Central memory CD8-positive, alpha-beta T cell (primary cell): ENCODE measurements at regions not wholly inside any gene's neighbourhood (a gene's known extent, or its start where the extent isn't known, plus 50 kb on each side); places are given as distances from the start of the nearest gene placed in this dataset.

Source experiments
- ATAC-seq: fragments of 150-1000 bp; cut with Tn5 transposase; replicated peaks from 2 replicates; pipeline ENCODE4 v1.10.0; 2022; ENCODE audit warnings: mild to moderate bottlenecking, moderate FRiP score, moderate number of reproducible peaks; ENCODE audit not compliant: poor library complexity, severe bottlenecking; ENCODE audit errors: extremely low read depth
- DNase-seq, 2 donors: peaks; one replicate each; pipeline ENCODE4 v3.0.0; 2021; ENCODE audit warnings: low spot score in 2 of 2
- H3K27ac Mint-ChIP-seq: one replicate; pipeline ENCODE4 v1.8.0; 2022; ENCODE audit warnings: low read depth, mild to moderate bottlenecking, moderate library complexity, mixed read lengths
- H3K27me3 Mint-ChIP-seq: one replicate; pipeline ENCODE4 v1.8.0; 2022; ENCODE audit warnings: mixed read lengths
- H3K36me3 Mint-ChIP-seq: one replicate; pipeline ENCODE4 v1.8.0; 2022; ENCODE audit warnings: mild to moderate bottlenecking, moderate library complexity, mixed read lengths; ENCODE audit not compliant: insufficient read depth
- H3K4me1 Mint-ChIP-seq: one replicate; pipeline ENCODE4 v1.8.0; 2022; ENCODE audit warnings: mixed read lengths
- H3K4me3 Mint-ChIP-seq: one replicate; pipeline ENCODE4 v1.8.0; 2022; ENCODE audit warnings: mild to moderate bottlenecking, moderate library complexity, mixed read lengths
- H3K9me3 Mint-ChIP-seq: one replicate; pipeline ENCODE4 v1.8.0; 2022; ENCODE audit warnings: mixed read lengths

DNA sequence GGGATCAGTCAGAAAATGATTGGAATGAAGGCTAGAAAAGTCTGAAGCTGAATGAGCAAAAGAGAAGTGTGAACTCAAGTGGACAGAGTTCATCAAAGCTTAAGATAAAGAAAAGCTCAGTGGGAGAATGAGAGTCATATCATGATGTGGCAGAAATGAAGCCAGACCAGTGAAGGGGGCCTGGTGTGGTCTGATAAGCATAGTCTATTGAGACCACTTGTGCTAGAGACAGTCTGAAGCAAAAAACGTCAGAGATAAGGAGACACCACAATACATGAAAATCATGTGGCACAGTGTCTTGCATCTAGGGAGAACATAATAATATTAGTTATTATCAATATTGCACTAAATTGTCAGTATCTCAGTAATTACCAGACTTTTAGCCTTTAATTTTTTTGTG, 601.5 kb downstream of the UTRN start:
- H3K36me3 Mint-ChIP-seq: peaks cover 1% of the 10 kb centered on the region
- H3K4me3 Mint-ChIP-seq: no peak overlapping the region
- H3K27me3 Mint-ChIP-seq: peaks cover 29% of the 10 kb centered on the region
- H3K4me1 Mint-ChIP-seq: no peaks in the 10 kb centered on the region
- ATAC-seq (no peak), DNase-seq (no peak)
- no peaks in the 10 kb centered on the region for H3K9me3 Mint-ChIP-seq
- H3K27ac Mint-ChIP-seq: no peak overlapping the region

DNA sequence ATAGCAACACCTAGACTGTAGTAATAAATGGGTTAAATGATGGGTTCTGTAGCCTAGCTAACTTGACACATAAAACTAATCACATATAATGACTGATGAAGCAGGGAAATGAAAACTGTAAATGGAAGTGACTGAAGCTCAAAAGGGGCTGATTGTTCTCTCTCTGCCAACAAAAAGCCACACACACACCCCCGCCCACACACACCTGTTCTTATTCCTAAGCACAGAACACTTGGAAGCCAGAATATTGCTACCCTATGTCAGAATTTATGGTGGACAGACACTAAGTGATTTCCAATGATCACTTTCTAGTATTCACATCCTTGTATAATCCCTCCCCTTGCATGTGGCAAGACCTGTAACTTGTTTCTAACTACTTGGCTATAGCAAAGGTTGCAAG, 603.5 kb downstream of the UTRN start:
- peaks cover 1% of the 10 kb centered on the region for H3K36me3 Mint-ChIP-seq
- no peak overlapping the region for H3K27ac Mint-ChIP-seq
- no peaks in the 10 kb centered on the region for H3K9me3 Mint-ChIP-seq
- no peak for ATAC-seq
- DNase-seq: no peak
- peaks cover 29% of the 10 kb centered on the region for H3K27me3 Mint-ChIP-seq
- H3K4me3 Mint-ChIP-seq: no peak overlapping the region
- H3K4me1 Mint-ChIP-seq: no peaks in the 10 kb centered on the region

DNA sequence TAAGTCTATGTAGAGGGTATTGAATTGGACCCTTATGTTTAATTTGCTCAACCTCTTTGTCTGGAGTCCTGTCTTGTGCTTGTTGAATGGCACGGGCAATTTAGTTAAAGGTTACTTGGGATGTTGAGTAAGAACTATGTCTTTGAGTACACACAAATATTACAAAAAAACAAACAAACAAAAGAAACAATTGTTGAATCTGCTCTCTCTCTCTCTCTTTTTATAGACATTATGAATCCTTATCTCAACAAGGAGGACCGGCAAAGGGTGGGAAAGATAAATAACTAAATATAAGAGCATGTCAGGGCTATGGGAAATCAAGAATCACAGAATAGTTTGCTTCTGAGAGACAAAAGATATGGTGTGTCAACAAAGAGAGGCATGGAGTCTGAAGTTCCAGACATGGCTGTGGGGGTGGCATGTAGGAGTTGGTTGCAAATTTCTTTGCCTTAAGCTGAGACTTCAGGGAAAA, 608.6 kb downstream of the UTRN start:
- Mint-ChIP-seq H3K36me3 (no peaks in the 10 kb centered on the region), H3K4me3 (no peak overlapping the region), H3K9me3 (no peaks in the 10 kb centered on the region), H3K4me1 (no peaks in the 10 kb centered on the region), H3K27ac (no peak overlapping the region), H3K27me3 (no peaks in the 10 kb centered on the region)
- DNase-seq: no peak
- no peak for ATAC-seq

DNA sequence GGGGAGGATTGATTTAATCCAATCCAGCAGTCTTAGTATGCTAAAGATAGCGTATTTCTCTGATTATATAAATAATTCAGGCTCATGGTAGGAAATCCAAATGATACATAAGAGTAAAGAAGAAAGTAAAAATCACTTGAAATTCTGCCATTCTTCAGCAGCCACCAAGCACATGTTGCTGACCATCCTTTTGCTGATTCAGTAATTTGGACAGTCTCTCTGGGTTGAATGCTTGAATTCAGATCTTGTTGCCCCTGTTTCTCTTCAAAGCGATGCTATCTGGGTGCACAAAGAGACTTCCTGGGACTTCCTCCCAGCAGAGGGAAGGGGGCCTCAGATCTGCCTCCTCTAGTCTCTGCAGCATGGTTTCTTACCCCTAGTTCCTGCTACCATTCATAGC, 609.1 kb downstream of the UTRN start:
- ATAC-seq (no peak), DNase-seq (no peak)
- no peaks in the 10 kb centered on the region for H3K9me3 Mint-ChIP-seq
- no peaks in the 10 kb centered on the region for H3K4me1 Mint-ChIP-seq
- H3K36me3 Mint-ChIP-seq: no peaks in the 10 kb centered on the region
- no peaks in the 10 kb centered on the region for H3K27me3 Mint-ChIP-seq
- no peak overlapping the region for H3K27ac Mint-ChIP-seq
- H3K4me3 Mint-ChIP-seq: no peak overlapping the region

DNA sequence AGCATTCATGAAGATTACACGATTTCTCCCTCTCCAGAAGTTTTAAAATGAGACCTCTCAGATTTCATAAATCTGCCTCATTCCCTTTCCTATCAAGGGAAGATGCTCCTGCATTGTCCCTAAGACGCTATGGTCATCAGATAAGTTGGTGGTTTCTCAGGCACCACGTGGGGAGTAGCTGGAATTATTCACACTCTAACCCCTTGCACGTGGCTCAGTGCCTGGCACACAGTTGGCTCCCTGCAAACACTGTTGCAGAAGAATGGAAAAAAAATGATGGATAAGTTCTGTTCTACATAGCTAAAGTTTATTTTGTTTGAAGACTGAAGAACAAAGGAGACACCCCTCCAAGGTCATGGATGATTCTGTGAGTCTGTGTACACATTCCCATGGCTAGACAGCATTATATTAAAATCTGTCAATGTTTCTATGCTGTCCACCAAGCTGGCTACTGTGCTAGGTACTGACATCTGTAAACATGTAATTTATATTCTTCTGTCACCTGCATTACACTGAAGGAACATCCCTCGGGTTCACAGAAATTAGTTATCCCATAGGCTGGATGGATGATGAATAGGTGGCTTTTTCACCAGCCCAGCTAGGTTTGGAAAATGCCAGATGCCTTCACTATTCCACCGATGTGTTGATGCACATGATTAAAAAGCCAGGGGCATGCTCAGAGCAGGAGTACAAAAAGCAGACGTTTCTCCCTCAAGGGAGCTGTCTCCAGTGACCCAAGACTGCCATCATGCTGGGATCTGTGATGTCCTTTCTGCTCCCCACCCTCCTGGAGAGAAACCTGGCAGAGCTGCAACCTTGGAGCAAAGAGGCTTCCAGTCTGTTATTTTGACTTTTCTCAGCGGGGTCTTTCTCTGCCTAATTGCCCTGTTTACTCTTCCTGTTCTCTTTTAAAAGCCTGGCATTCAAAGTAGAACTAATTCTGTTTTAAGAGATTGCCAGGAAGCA, 610.5 kb downstream of the UTRN start:
- DNase-seq (no peak), ATAC-seq (no peak)
- Mint-ChIP-seq H3K4me3 (no peak overlapping the region), H3K27ac (no peak overlapping the region), H3K9me3 (no peaks in the 10 kb centered on the region), H3K36me3 (no peaks in the 10 kb centered on the region), H3K27me3 (no peaks in the 10 kb centered on the region), H3K4me1 (no peaks in the 10 kb centered on the region)

DNA sequence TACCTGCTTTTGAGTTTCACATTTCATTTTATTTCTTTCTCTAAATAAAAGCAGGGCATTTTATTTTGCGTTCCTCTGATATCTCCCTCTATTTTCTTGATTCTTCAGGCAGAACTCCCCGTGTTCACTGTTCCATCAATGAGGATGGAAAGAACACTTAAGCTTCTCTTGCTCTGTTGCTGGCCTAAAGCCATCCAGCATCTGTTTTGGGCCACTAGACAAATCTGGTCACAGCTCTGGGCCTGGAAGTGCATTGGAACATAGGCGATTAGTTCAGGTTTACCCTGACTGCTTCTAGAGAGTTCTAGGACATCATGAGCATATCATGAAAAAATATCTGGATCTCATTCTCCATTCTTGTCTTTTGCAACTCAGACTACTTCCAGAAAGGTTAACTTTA, 611.2 kb downstream of the UTRN start:
- H3K4me3 Mint-ChIP-seq: no peak overlapping the region

DNA sequence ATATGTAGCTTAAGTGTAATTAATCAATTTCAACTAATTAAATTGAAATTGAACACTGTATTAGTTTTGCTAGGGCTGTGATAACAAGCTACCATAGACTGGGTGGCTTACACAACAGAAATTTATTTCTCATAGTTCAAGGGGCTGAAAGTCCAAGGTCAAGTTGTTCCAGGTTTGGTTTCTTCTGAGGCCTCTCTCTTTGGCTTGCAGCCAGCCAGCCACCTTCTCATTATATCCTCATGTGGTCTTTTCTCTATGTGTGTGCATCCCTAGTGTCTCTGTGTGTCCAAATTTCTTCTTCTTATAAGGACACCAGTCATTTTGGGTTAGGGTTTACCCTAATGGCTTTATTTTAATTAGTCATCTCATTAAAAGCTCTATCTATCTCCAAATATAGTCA, 611.7 kb downstream of the UTRN start:
- Mint-ChIP-seq H3K4me1 (no peaks in the 10 kb centered on the region), H3K36me3 (no peaks in the 10 kb centered on the region), H3K9me3 (no peaks in the 10 kb centered on the region), H3K27me3 (peaks cover 6% of the 10 kb centered on the region), H3K4me3 (no peak overlapping the region), H3K27ac (no peak overlapping the region)
- no peak for DNase-seq
- no peak for ATAC-seq

More for the DNA sequence above, 611.2 kb downstream of the UTRN start:
- Mint-ChIP-seq H3K4me1 (no peaks in the 10 kb centered on the region), H3K9me3 (no peaks in the 10 kb centered on the region), H3K36me3 (no peaks in the 10 kb centered on the region), H3K27me3 (no peaks in the 10 kb centered on the region), H3K27ac (no peak overlapping the region)
- DNase-seq (no peak), ATAC-seq (no peak)

DNA sequence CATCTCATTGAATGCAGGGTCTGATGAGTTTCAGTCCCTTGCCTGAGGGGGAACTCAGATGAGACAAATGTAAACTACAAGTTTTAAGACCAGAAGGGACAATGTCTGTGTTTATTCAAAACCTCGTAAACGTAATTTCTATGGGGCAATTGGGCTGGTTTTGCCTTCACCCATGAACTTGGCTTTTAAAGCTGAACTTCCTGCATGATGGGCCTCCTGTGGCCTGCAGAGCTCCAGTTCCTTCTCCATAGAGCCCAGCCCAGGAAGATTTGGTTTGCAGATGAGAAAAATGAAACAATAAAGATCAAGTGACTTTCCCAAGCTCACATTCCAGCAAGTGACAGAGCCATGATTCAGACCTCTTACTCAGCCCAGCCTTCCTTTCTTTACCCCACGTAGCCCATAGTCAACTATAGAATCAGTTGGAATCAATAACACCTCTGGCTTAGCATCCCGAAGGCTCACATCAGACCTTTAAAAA, 612.3 kb downstream of the UTRN start:
- peaks cover 6% of the 10 kb centered on the region for H3K9me3 Mint-ChIP-seq
- DNase-seq: no peak
- H3K27me3 Mint-ChIP-seq: peaks cover 12% of the 10 kb centered on the region
- no peak overlapping the region for H3K4me3 Mint-ChIP-seq
- no peaks in the 10 kb centered on the region for H3K36me3 Mint-ChIP-seq
- no peak overlapping the region for H3K27ac Mint-ChIP-seq
- no peaks in the 10 kb centered on the region for H3K4me1 Mint-ChIP-seq
- no peak for ATAC-seq

DNA sequence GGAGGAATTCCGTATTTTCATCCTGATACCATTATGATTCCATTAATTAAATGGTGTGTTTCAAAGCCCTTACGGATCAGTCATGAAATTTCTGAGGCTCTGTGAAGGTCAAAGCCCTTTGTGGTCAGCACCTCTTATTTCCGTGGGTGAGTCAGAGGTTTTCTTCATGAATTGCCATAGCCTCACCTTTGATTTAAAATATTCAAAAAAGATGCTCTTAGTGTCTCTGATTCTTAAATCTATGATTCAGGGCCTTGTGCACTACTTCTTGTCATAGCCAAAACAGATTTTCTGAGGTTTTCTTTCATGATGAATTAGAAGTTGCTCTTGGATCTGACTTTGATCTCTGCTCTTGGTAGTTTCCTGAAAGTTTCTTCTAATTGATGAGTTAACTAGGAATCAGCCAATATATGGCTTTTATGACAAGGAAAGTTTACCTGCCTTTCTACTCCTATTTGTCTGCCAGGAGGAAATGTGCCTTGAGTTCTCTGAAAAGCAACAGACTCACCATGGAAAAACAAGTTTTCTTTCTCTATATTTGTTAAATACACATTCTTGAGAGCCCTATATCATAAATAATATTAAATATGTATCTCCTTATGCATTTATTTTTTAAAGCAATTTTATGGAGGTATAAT, 613.0 kb downstream of the UTRN start:
- no peak overlapping the region for H3K4me3 Mint-ChIP-seq
- DNase-seq (no peak), ATAC-seq (no peak)
- H3K36me3 Mint-ChIP-seq: no peaks in the 10 kb centered on the region
- H3K27me3 Mint-ChIP-seq: peaks cover 19% of the 10 kb centered on the region
- no peaks in the 10 kb centered on the region for H3K4me1 Mint-ChIP-seq
- H3K9me3 Mint-ChIP-seq: peaks cover 12% of the 10 kb centered on the region
- no peak overlapping the region for H3K27ac Mint-ChIP-seq

DNA sequence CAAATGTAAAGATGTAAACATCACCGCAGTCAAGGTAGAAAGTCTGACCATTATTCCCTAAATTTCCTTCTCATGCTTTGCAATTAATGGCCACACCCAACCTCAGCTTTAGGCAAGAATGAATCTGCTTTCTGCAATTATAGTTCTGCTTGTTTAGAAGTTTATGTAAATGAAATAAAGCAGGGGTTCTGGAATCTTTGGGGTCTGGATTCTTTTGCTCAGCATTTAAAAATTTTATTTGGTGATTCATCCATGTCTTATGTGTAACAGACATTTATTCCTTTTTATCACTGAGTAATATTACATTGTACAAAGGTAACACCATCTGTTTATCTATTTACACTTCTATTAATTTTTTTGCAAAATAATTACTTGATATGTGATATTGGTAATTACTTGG, 613.6 kb downstream of the UTRN start:
- Mint-ChIP-seq H3K9me3 (peaks cover 14% of the 10 kb centered on the region), H3K27me3 (peaks cover 24% of the 10 kb centered on the region), H3K4me3 (no peak overlapping the region), H3K4me1 (no peaks in the 10 kb centered on the region), H3K36me3 (no peaks in the 10 kb centered on the region), H3K27ac (no peak overlapping the region)
- DNase-seq (no peak), ATAC-seq (no peak)

DNA sequence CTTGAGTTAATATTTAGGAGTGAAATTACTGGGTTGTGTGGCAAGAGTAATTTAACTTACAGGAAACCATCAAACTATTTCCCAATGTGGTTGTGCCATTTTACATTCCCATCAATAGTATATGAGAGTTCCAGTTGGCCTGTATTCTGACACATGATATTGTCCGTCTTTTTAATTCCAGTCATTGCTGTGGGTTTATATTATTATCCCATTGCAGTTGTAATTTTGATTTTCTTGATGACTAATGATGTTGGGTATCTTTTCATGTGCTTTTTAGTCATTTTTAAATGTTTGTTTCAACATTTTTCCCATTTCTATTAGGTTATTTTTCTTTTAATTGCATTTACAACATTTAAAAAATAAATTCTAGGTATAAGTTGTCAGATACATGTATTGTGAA, 614.0 kb downstream of the UTRN start:
- no peak overlapping the region for H3K4me3 Mint-ChIP-seq
- no peak for ATAC-seq
- peaks cover 14% of the 10 kb centered on the region for H3K9me3 Mint-ChIP-seq
- H3K27me3 Mint-ChIP-seq: peaks cover 28% of the 10 kb centered on the region
- no peak for DNase-seq
- no peak overlapping the region for H3K27ac Mint-ChIP-seq
- H3K36me3 Mint-ChIP-seq: no peaks in the 10 kb centered on the region
- H3K4me1 Mint-ChIP-seq: no peaks in the 10 kb centered on the region

DNA sequence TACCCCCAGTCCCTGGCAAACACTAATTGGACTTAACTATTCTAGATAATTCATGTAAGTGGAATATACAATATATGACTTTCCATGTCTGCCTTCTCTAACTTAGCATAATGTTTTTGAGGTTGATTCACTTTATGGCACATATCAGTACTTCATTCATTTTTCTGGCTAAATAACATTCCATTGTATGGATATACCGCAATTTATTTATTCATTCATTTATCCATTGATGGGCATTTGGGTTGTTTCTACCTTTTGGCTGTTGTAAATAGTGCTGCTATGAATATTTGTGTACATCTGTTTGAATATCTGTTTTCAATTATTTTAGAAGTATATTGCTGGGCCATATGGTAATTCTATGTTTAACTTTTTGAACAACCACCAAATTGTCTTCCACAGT, 616.3 kb downstream of the UTRN start:
- peaks cover 14% of the 10 kb centered on the region for H3K9me3 Mint-ChIP-seq
- H3K36me3 Mint-ChIP-seq: no peaks in the 10 kb centered on the region
- DNase-seq (no peak), ATAC-seq (no peak)
- H3K27ac Mint-ChIP-seq: no peak overlapping the region
- H3K4me1 Mint-ChIP-seq: no peaks in the 10 kb centered on the region
- H3K27me3 Mint-ChIP-seq: peaks cover 35% of the 10 kb centered on the region
- H3K4me3 Mint-ChIP-seq: no peak overlapping the region

DNA sequence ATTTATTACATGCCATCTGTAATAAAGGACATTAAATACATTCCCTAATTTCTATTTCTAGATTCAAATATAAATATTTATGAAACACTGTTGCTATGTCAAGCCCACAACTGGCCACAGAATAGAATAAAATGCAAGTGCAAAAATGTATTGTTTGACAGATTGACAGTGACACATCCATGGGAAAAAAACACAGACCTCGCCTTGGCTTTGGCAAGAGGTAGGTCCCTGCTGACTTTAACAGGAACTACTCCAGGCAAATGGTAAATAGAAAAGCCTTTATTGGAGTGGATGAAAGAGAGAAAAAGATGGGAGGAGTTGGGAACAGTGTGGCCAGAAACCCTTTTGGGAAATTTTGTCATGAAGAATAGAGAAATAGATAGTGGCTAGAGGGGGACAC, 622.9 kb downstream of the UTRN start:
- Mint-ChIP-seq H3K4me3 (no peak overlapping the region), H3K36me3 (peaks cover 1% of the 10 kb centered on the region), H3K4me1 (no peaks in the 10 kb centered on the region), H3K27me3 (peaks cover 39% of the 10 kb centered on the region), H3K27ac (no peak overlapping the region), H3K9me3 (peaks cover 3% of the 10 kb centered on the region)
- ATAC-seq (no peak), DNase-seq (no peak)
